Stomach smooth muscle (tissue), 2 donors: ENCODE measurements at regions not wholly inside any gene's neighbourhood (a gene's known extent, or its start where the extent isn't known, plus 50 kb on each side); places are given as distances from the start of the nearest gene placed in this dataset.
"Not testable (repeated sequence)": the region's sequence is repeated elsewhere in the genome, so short reads cannot be mapped to it uniquely, and the experiment has no call there.

Experiments
- H3K27ac ChIP-seq: one replicate; pipeline ENCODE4 v1.7.0; 2013; ENCODE audit warnings: mild to moderate bottlenecking, low read length, inconsistent platforms
- H3K27me3 ChIP-seq, 2 donors: one replicate each; pipeline ENCODE4 v1.7.0; 2013; ENCODE audit warnings: low read length in 2 of 2; ENCODE audit not compliant: insufficient read depth in 2 of 2, control insufficient read depth in 1 of 2
- H3K36me3 ChIP-seq, 2 donors: one replicate each; pipeline ENCODE4 v1.7.0; 2013; ENCODE audit warnings: low read length in 2 of 2; ENCODE audit not compliant: control insufficient read depth in 2 of 2, insufficient read depth in 2 of 2
- H3K4me1 ChIP-seq: one replicate; pipeline ENCODE4 v1.7.0; 2013; ENCODE audit warnings: low read length; ENCODE audit not compliant: control insufficient read depth, insufficient read depth
- H3K4me3 ChIP-seq, 2 donors: one replicate each; pipeline ENCODE4 v1.7.0; 2013; ENCODE audit warnings: low read length in 2 of 2
- H3K9ac ChIP-seq, 2 donors: one replicate each; pipeline ENCODE4 v1.7.0; 2013; ENCODE audit warnings: low read length in 2 of 2, mild to moderate bottlenecking in 1 of 2
- H3K9me3 ChIP-seq, 2 donors: one replicate each; pipeline ENCODE4 v1.7.0; 2013; ENCODE audit warnings: low read length in 2 of 2; ENCODE audit not compliant: control insufficient read depth in 2 of 2
- donor health status: healthy.
- donor health status: Pancreatic carcinoma.

DNA sequence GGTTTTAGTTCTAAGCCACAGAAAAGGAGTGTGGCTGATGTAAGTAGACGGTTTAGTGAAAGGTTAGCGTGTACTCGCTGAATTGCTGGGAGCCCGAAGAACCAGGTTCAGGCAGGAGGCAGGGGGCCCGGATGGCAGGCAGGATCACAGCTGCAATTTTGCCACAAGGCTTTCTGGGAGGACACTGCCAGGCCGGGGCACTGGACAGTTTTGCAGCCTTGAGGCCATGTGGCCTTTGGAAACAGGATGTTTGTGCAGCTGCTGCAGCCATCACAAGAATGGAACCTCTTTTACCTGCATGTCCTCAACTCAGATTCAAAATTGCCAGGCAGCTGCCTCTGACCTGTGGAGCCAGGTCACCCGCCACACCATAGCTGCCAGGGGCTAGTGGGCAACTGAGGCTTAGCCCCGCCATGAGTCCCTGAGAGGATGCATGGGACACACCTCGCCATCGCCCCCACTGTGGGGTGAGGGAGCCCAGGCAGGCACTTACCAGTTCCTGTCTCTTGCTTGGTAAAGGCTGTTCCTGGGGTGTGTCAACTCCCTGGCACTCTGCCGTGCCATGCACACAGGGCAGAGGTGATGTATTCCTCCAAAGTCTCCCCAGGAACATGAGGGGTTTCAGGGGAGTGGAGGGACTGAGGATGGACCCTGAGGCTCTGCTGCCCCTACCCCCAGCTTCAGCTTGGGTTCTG is 188.6 kb downstream of the RPS24 start:
- no peaks in the 10 kb centered on the region for H3K9me3 ChIP-seq
- H3K36me3 ChIP-seq = no peaks in the 10 kb centered on the region
- H3K4me1 ChIP-seq = peaks cover 10% of the 10 kb centered on the region
- no peak overlapping the region for H3K4me3 ChIP-seq
- H3K27me3 ChIP-seq = no peaks in the 10 kb centered on the region
- H3K27ac ChIP-seq = no peak overlapping the region
- H3K9ac ChIP-seq = no peak overlapping the region

DNA sequence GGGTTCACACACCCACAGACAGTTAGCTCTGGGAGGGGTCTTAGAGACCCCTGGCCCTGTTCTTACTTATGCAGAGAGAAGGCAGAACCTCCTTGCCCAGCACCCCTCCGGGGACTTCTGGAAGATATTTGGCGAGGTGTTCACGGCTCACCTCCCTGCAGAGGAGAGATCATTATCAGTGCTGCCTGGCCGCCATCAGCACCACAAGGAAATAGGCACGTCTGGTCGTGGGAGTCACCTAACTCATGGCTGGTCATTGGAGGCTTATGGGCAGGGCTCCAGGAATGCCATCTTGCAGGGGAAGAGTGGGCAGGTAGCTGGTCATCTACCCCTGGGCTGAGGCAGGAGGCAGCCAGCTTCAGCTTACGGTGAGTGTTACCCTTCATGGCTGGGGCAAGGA is 189.4 kb downstream of the RPS24 start:
- Histone ChIP-seq H3K27ac (no peak overlapping the region), H3K36me3 (no peaks in the 10 kb centered on the region), H3K27me3 (no peaks in the 10 kb centered on the region), H3K4me1 (peaks cover 1% of the 10 kb centered on the region), H3K9ac (no peak overlapping the region), H3K4me3 (no peak overlapping the region), H3K9me3 (no peaks in the 10 kb centered on the region)

DNA sequence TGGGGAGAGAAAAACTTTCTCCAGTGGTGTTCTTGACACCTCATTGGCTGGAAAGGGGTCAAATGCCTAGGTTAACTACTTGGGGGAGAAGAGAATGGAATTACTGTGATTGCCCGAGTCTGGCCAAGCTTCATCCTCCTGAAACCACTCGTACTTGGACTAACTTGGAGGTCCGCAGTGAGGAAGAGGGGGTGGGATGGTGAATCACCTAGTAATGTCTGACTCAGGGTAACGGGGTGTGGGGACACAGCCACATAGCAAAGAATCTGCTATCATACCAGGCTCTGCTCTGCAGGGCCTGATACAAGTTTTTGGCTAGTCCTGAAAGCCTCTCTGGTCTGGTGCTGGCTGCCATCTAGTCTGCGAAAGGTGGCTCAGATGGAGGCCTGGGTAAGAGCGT is 190.9 kb downstream of the RPS24 start:
- Histone ChIP-seq H3K27ac (no peak overlapping the region), H3K9me3 (no peaks in the 10 kb centered on the region), H3K9ac (no peak overlapping the region), H3K4me3 (no peak overlapping the region), H3K27me3 (no peaks in the 10 kb centered on the region), H3K4me1 (no peaks in the 10 kb centered on the region), H3K36me3 (no peaks in the 10 kb centered on the region)

DNA sequence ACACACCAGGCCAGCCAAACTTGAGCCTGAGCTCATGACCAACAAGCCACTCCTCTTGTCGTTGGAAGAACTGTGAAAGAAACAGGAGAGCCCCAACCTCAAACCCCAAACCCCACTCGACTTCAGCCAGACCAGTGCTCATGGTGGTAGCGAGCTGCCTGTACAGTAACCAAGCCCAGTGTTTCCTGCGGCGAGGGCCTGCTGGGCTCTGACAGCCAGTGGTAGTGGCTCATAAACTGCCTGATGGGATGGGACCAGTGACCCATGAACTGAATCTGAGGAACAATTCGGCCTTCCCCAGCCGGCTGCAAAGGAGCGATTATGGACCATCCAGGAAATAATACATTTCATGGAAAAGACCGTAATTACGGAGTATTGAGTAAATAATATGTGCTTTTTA is 191.9 kb downstream of the RPS24 start:
- Histone ChIP-seq H3K4me1 (no peaks in the 10 kb centered on the region), H3K9me3 (no peaks in the 10 kb centered on the region), H3K36me3 (no peaks in the 10 kb centered on the region), H3K27ac (no peak overlapping the region), H3K9ac (no peak overlapping the region), H3K4me3 (no peak overlapping the region), H3K27me3 (no peaks in the 10 kb centered on the region)

DNA sequence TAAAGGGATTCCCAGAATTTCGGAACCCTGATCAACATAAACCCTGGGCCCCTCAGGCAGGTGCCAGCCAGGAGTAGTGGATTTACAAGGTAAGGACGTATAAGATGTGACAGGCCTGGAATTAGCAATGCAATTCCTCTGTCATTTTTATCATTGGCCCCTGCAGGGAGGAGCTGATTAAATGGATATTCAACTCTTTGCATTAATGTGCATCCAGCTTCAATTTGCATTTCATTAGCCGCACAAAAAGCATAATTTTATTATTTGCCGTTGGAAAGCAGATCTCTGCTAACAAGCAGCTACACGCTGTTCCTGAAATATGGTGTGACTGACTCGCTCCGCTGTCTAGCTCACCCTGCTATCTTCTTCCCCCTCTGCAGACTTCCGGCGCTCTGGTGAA is 195.8 kb downstream of the RPS24 start:
- Histone ChIP-seq H3K9me3 (no peaks in the 10 kb centered on the region), H3K9ac (no peak overlapping the region), H3K4me3 (no peak overlapping the region), H3K27me3 (no peaks in the 10 kb centered on the region), H3K36me3 (no peaks in the 10 kb centered on the region), H3K27ac (no peak overlapping the region), H3K4me1 (peaks cover 8% of the 10 kb centered on the region)

DNA sequence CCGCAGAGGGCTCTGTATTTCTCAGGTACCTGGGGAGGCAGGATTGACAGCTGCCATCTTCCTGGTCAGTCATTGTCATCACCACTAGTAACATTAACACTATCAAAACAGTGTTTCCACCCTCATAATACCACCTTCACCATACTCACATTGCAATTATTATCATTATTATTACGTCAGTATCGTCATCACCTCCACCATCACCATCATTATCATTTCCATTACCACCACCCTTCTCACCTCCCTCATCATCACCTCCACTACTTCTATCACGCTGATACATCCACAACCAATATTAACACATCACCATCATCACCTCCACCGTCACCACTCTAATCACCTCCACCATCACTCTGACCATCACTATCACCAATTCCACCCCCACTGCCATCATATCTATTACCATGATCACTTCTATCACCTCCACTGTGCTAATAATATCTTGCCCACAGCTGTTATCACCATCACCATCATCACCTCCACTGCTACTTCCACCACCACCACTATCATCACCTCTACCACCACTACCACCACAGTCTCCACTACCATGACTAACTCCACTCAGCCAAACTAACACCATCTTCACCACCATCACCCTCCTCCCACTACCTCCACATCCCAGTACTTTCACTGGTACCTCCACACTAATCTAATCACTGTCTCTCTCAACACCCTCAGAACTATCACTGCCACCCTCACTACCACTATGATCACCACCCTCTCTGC is 196.4 kb downstream of the RPS24 start:
- Histone ChIP-seq H3K36me3 (no peaks in the 10 kb centered on the region), H3K4me1 (peaks cover 8% of the 10 kb centered on the region), H3K27ac (no peak overlapping the region), H3K9ac (no peak overlapping the region), H3K9me3 (no peaks in the 10 kb centered on the region), H3K27me3 (no peaks in the 10 kb centered on the region), H3K4me3 (no peak overlapping the region)

DNA sequence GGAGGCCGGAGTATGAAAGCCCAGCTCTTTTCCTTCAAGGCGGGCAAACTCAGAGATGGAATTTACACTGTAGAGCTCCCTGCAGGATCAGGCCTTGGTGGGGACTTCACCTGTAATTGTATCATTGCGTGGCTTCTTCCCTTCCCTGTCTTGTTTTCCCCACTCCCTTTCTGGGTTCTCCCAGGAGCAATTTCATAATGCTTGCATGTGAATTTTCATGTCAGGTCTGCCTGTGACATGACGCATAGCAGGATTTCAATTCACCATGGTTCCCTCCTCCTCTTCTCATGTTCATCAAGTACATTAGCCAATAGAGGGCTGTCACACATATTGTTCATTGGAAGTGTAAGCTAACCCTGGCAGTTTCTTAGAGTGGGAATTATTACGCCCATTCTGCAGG is 197.7 kb downstream of the RPS24 start:
- H3K36me3 ChIP-seq = no peaks in the 10 kb centered on the region
- H3K27me3 ChIP-seq = no peaks in the 10 kb centered on the region

DNA sequence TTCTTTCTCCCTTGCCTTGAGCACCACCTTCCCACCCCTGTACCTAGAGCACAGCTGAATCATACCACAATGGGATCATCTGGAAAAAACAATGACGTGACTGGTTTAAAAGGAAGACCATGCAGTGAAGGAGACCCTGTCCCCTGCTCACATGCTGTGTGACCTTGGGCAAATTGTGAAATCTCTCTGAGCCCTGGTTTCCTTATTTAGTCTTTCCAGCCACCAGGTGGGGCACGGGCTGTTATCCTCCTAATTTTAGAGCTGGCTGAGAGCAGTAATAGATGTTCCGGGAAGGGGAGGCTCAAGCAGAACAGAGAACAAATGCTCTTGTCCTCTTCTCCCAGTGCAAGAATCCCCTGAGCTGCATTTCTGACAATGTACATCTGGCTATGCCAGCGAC is 198.3 kb downstream of the RPS24 start:
- H3K9me3 ChIP-seq = no peaks in the 10 kb centered on the region
- H3K36me3 ChIP-seq = no peaks in the 10 kb centered on the region
- H3K4me3 ChIP-seq = no peak overlapping the region
- H3K27ac ChIP-seq = no peak overlapping the region
- H3K4me1 ChIP-seq = peaks cover 8% of the 10 kb centered on the region
- H3K27me3 ChIP-seq = no peaks in the 10 kb centered on the region
- no peak overlapping the region for H3K9ac ChIP-seq

More for the DNA sequence above, 197.7 kb downstream of the RPS24 start:
- H3K9ac ChIP-seq = no peak overlapping the region
- H3K27ac ChIP-seq = no peak overlapping the region
- H3K4me3 ChIP-seq = no peak overlapping the region
- peaks cover 8% of the 10 kb centered on the region for H3K4me1 ChIP-seq
- H3K9me3 ChIP-seq = no peaks in the 10 kb centered on the region

DNA sequence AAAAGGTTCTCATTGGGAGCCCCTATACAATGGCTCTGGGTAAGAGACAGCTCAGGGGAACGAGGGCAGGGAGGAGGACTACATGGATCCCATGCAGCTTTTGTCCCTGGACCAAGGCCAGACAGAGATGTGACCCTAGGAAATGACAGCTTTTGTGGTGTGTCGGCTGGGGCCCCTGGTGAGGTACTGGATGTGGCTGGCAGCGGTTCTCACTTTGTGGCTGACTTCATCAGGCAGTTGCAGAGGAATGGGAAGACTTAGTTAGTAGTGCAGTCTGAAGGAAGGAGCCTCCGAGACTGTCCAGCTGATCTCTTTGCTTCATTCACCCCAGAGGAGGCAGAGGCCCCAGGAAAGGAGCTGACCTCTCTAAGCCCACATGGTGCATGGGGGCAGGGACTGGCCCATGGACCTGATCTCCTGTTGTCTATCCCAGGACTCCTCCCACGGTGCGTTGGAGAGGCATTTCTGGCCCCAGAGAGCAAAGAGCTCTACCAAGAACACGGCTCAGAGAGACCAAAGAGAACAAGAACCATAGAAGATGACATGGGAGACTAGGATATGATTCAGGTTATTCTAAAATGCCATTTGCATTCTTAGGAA is 202.9 kb downstream of the RPS24 start:
- Histone ChIP-seq H3K4me1 (peaks cover 8% of the 10 kb centered on the region), H3K9ac (no peak overlapping the region), H3K27me3 (no peaks in the 10 kb centered on the region), H3K9me3 (no peaks in the 10 kb centered on the region), H3K36me3 (no peaks in the 10 kb centered on the region), H3K4me3 (no peak overlapping the region), H3K27ac (no peak overlapping the region)

DNA sequence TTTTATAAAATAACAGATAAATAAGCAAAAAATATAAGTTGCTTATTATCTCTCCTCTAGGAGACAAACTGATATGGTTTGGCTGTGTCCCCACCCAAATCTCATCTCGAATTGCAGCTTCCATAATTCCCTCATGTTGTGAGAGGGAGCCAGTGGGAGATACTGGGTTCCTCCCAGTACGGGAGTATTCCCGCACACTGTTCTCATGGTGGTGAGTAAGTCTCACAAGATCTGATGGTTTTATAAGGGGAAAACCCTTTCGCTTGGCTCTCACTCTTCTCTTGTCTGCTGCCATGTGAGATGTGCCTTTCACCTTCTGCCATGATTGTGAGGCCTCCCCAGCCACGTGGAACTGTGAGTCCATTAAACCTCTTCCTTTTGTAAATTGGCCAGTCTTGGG is 204.3 kb downstream of the RPS24 start:
- not testable (repeated sequence) for H3K4me1 ChIP-seq, H3K4me3 ChIP-seq, H3K36me3 ChIP-seq, H3K9ac ChIP-seq, H3K27ac ChIP-seq, H3K9me3 ChIP-seq, H3K27me3 ChIP-seq

DNA sequence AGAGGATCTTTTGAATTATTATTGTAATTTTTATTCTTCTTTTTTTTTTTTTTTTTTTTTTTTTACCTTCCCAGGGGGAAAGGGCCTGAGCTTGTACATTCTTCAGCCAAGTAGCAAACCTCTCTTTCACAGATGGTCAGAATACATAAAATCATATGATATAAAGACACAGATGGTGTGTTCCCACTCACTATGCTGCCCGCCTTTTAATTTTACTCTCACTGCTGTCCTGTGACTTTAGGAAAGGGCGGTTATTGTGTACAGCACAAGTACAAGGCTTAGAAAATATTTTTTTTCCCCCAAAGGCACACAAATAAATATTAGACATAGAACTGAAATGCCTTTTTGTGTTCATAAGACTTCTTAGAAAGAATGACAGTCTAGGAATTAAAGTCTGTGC is 213.6 kb downstream of the RPS24 start:
- Histone ChIP-seq H3K4me3 (no peak overlapping the region), H3K27ac (no peak overlapping the region), H3K36me3 (no peaks in the 10 kb centered on the region), H3K9ac (no peak overlapping the region), H3K27me3 (no peaks in the 10 kb centered on the region), H3K9me3 (no peaks in the 10 kb centered on the region), H3K4me1 (peaks cover 21% of the 10 kb centered on the region)
